Astrocyte of the cerebellum (primary cell): ENCODE measurements at regions not wholly inside any gene's neighbourhood (a gene's known extent, or its start where the extent isn't known, plus 50 kb on each side); places are given as distances from the start of the nearest gene placed in this dataset.
"Not testable (repeated sequence)": the region's sequence is repeated elsewhere in the genome, so short reads cannot be mapped to it uniquely, and the experiment has no call there.

Experiments used
- DNase-seq: peaks from one replicate; pipeline ENCODE4 v3.0.0-alpha.2; 2011; ENCODE audit warnings: low read depth
- H3K4me3 ChIP-seq: 2 replicates; pipeline ENCODE4 v1.5.1; 2011; ENCODE audit warnings: mild to moderate bottlenecking, low read depth, low read length, moderate library complexity
- in situ Hi-C: cut with HindIII; loops from 2 replicates; pipeline ENCODE4 v1.10.0; 2017; ENCODE audit warnings: low sequenced_read_pairs
- TF ChIP-seq, protein P1 (sequence below): IDR thresholded peaks from 2 replicates; pipeline ENCODE4 v1.5.1; 2012; ENCODE audit warnings: low read length, low read depth, moderate library complexity, mild to moderate bottlenecking; ENCODE audit errors: missing control alignments

DNA sequence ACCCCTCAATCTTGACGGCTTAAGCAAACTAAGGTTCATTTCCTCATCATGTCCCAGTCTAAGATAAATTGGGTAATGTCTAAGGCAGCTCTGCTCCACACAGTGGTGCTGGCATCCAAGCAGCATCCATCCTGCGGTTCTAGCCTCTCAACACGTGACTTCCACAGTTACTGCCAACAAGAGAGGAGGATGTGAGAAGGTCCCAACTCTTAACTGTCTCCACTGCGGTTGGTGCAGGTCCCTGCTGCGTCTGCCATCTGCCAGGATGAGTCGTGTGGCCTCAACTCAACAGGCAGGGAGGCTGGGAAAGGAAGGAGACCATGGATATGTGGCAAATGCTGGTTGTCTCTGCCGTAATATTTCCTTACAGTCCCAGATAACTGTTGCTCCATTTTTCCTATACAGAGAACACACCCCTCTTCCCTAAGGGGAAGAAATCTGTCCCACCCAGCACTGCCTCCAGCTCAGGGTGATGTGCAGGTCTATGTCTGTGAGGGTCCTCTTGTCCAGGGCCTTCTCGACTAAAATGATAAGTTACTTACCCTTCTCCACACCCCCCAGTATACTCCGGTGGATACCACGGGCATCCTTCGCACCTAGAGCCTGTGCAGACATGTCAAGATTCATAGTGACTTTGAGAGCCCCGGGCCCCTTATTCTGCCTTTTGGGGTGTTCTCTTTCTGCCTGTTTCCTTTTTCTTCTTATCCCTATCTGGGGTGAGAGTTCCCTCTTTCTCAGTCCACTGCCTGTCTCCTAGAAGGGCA, 64.7 kb downstream of the KCNJ18 start:
- in situ Hi-C loops = no loop called here
- no peak for DNase-seq
- no peak overlapping the region for H3K4me3 ChIP-seq
- TF ChIP-seq, protein P1, sequence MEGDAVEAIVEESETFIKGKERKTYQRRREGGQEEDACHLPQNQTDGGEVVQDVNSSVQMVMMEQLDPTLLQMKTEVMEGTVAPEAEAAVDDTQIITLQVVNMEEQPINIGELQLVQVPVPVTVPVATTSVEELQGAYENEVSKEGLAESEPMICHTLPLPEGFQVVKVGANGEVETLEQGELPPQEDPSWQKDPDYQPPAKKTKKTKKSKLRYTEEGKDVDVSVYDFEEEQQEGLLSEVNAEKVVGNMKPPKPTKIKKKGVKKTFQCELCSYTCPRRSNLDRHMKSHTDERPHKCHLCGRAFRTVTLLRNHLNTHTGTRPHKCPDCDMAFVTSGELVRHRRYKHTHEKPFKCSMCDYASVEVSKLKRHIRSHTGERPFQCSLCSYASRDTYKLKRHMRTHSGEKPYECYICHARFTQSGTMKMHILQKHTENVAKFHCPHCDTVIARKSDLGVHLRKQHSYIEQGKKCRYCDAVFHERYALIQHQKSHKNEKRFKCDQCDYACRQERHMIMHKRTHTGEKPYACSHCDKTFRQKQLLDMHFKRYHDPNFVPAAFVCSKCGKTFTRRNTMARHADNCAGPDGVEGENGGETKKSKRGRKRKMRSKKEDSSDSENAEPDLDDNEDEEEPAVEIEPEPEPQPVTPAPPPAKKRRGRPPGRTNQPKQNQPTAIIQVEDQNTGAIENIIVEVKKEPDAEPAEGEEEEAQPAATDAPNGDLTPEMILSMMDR = no peak

DNA sequence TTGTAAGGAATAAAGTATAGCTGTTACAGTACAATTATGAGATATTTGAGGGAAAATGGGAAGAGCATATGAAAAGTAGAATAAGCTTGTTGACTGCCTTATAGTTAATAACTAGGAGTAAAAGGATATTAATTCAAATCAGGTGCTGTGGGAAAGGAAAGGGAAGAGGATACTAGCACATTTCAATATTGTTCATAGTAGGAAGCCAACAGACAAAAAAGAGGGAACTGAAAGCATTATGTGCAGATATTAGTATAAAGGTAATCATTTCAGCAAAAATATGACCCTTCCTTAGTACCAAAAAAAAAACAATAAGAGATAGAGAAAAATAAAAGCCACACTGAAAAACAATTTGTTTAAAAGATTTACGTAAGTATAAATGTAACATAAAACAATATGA, 67.3 kb downstream of the KCNJ18 start:
- H3K4me3 ChIP-seq, DNase-seq, in situ Hi-C loops: not testable (repeated sequence)

DNA sequence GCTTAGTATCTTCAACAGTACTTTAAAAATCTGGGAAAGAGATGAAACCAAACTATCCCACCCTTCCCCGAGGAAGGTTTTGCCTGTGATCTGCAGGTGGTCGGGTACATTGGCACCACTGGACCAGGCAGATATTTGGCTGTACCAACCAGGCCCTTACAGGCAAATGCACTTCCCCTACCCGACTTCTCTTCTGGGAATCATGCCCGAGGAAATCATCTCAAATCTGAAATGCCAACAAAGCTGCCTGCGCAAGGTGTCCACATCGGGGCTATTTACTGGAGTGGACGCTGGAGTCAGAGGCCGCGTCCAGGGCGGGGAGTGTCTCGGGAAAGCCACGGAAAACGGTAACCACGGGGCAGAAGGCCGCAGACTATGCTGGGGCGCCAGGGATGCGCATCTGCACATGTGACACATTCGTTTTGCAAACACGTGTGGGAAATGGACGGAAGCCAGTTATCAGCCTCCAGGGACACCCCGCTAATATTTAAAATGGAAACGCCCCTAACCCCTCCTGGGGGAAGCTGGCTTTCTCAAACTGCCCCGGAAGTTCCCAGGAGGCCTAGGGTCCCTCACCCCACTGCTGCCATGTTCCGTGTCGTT, 71.5 kb downstream of the KCNJ18 start:
- DNase-seq, in situ Hi-C loops, H3K4me3 ChIP-seq: not testable (repeated sequence)

- in situ Hi-C loops, DNase-seq: not testable (repeated sequence)
Measured at GRCh38 chr17:21765651-21766290, 73.4 kb downstream of the KCNJ18 start.

GRCh38 chr17:21766565-21766964, 74.2 kb downstream of the KCNJ18 start:
- in situ Hi-C loops, H3K4me3 ChIP-seq, DNase-seq: not testable (repeated sequence)

More at GRCh38 chr17:21765651-21766290, 73.4 kb downstream of the KCNJ18 start:
- H3K4me3 ChIP-seq = not testable (repeated sequence)

DNA sequence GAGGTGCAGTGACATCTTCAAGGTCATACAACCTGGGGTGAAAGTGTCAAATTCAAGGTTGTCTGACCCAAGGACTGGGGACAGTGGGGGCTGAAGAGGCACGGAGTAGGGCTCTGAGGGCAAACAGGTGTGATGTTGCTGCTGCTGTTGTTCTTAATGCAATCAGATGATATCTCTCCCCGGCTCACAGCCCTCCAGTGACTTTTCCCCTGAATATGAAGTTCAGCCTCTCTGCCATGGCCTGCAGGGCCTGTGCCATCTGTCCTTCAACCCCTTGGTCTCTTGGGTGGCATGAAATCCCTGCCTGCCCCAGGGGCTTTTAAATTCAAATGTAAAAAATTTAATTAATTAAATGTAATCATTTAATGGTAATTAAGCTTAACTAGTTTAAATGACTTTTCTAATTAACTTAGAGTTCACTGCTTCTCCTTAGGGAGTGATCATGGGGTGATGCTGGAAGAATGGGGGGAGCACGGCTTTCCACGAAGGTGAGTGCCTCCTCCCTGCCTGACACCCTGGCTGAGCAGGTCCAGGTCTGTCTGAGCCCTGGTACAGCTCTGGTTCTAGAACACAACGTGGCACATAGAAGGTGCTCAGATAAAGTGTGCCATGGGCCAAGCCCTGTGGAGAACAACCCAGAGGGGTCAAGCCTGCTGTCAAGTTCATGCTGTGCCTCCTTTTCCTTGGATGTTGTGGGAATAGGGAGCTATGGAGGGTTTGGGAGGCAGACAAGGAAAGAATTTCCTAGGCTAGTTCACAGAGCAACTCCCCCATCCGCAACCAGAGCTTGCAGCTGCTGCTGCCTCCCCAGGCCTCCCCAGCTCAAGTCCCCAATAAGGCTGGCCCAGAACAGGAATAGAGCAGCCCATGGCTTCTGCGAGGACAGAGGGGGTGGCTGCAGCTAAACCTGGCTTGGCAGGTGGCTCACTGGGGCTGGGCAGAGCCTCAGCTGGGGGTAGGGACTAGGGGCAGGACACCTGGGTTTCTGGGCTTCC, 75.1 kb downstream of the KCNJ18 start:
- in situ Hi-C loops, H3K4me3 ChIP-seq: not testable (repeated sequence)

DNA sequence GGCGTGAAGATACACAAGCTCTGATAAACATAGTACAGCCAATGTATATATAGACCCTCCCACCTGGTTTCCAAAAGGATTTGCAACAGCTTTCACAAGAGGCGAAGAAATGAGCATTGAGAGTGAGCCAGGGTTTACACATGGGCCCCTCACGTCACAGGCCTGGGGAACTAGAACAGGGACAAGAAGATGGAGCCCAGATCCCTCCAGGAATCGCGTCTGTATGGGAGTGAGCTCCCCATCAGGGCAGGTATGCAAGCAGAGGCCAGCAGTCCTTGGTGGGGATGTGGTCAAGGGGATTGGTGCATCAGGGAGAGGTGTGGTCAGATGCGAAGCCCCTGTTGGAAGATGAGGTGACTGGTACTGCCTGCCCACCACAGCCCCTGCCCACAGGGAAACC, 75.9 kb downstream of the KCNJ18 start:
- in situ Hi-C loops, H3K4me3 ChIP-seq, DNase-seq: not testable (repeated sequence)

More for the DNA sequence above, 75.1 kb downstream of the KCNJ18 start:
- DNase-seq = not testable (repeated sequence)

DNA sequence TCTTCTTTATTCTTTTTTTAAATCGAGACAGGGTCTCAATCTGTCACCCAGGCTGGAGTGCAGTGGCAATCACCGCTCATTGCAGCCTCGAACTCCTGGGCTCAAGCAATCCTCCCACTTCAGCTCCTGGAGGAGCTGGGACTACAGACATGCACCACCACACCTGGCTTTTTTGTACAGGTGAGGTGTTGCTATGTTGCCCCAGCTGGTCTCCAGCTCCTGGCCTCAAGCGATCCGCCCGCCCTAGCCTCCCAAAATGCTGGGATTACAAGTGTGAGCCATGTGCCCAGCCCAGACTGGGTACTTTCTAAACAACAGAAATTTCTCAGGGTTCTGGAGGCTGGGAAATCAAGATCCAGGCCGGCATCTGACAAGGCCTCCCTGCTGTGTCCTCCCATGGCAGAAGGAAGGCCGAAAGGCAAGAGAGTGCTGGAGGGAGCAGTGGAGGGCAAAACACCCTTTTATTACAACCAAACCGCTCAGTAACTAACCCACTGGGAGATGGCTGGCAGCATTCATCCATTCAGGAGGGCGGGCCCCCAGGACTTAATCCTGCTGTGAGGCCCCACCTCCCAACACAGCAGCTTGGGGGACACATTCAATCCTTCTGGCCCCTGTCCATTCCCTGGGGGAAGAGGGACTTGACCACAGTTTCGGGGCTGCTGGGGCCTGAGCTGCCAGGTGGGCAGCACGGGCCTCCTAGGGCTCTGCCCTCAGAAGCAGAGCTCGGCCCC, 76.6 kb downstream of the KCNJ18 start:
- in situ Hi-C loops, H3K4me3 ChIP-seq, DNase-seq: not testable (repeated sequence)

DNA sequence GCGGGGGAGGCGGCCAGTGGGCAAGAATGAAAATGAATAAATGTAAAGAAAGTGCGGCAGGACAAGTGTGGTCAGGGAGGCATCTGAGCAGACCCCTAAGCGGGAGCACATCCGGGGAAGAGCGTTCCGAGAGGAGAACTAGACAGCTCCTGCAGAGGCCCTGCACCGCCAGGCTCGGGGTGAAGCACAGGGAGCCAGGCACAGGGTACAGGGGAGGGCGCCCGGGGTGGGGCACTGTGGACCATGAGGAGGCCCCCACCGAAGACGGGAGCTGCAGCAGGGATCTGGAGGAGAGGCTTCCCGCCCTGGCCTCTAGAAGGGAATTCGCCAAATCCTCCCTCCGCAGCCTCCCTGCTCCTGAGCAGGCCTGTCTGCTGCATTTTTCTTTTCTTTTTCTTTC, 77.5 kb downstream of the KCNJ18 start:
- H3K4me3 ChIP-seq, in situ Hi-C loops, DNase-seq: not testable (repeated sequence)

GRCh38 chr17:21770466-21771446, 78.4 kb downstream of the KCNJ18 start:
- DNase-seq, H3K4me3 ChIP-seq, in situ Hi-C loops: not testable (repeated sequence)
